Prostate gland (tissue), 2 donors: ENCODE measurements at regions not wholly inside any gene's neighbourhood (a gene's known extent, or its start where the extent isn't known, plus 50 kb on each side); places are given as distances from the start of the nearest gene placed in this dataset.

ENCODE experiments used
- DNase-seq: peaks from one replicate; pipeline ENCODE4 v3.0.0-alpha.2; 2019; ENCODE audit warnings: low spot score
- H3K27ac ChIP-seq, 2 donors: fragments of 200-600 bp; sonication (generic); 2 replicates each; pipeline ENCODE4 v1.5.1; 2017 to 2019
- H3K27me3 ChIP-seq: fragments of 200-600 bp; sonication (generic); replicated peaks from 2 replicates; pipeline ENCODE4 v1.5.1; 2019; ENCODE audit not compliant: insufficient read depth
- H3K36me3 ChIP-seq, 2 donors: fragments of 200-600 bp; sonication (generic); 1 replicate in 1 of 2; 2 replicates in 1 of 2; pipeline versions ENCODE4 v1.5.1 to v1.8.1; 2017 to 2019
- H3K4me1 ChIP-seq: fragments of 200-600 bp; sonication (generic); replicated peaks from 2 replicates; pipeline ENCODE4 v1.5.1; 2019
- H3K4me3 ChIP-seq, 2 donors: fragments of 200-600 bp; sonication (generic); 2 replicates each; pipeline ENCODE4 v1.5.1; 2017 to 2019
- H3K9me3 ChIP-seq: fragments of 200-600 bp; sonication (generic); 2 replicates; pipeline ENCODE4 v1.5.1; 2017
- CTCF ChIP-seq, 4 experiments: fragments of 200-600 bp in 2 of 4; fragments of 450-650 bp in 2 of 4; sonication (generic) in 2 of 4; IDR thresholded peaks; 1 replicate in 3 of 4; 2 replicates in 1 of 4; pipeline ENCODE4 v1.5.1; 2016 to 2019; ENCODE audit warnings: antibody characterized with exemption in 4 of 4, mild to moderate bottlenecking in 2 of 4, moderate library complexity in 2 of 4
- POLR2A ChIP-seq: fragments of 450-650 bp; IDR thresholded peaks from one replicate; pipeline ENCODE4 v1.6.1; 2016; ENCODE audit warnings: antibody characterized with exemption, mild to moderate bottlenecking
- POLR2AphosphoS5 ChIP-seq: sonication (generic); formaldehyde crosslinking; IDR thresholded peaks from one replicate; pipeline ENCODE4 v1.6.1; 2017; ENCODE audit warnings: antibody characterized with exemption
- WGBS: methylation state at CpG from one replicate; pipeline ENCODE4 v1.1.5; 2018; 5-methylcytosine and 5-hydroxymethylcytosine counted together
- intact Hi-C: fragments of 100-400 bp; cut with DNase I; formaldehyde crosslinking; loops from one replicate; pipeline ENCODE4 v1.14.2; 2022

DNA sequence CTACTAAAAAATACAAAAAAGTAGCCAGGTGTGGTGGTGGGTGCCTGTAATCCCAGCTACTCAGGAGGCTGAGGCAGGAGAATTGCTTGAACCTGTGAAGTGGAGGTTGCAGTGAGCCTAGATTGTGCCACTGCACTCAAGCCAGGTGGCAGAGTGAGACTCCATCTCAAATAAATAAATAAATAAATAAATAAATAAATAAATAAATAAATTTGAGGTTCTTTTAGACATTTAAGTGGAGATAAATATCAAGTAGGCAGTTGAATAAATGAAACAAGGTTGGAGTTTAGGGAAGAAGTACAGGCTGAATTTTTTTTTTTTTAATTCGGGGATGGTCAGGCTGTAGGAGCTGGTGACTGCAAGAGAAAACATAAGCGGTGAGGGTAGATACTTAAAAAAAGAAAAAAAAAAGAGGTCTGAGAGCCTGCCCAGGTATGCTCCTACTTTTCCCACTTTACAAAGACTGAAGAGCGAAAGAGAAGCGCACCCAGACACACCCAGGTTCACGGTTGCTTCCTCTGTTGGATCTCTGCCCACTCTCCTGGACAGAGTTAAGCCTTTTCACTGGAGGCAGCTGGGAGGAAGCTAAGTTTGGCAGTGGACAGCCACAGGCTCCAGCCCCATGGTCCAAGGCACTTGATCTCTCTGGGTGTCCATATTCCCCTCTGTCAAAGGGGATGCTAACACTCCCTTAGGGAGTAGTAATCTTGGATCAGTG, 100.9 kb upstream of the PRDM1 start:
- H3K4me1 ChIP-seq: no peaks in the 10 kb centered on the region
- intact Hi-C loops: no loop called here
- H3K9me3 ChIP-seq: no peaks in the 10 kb centered on the region
- 39% methylated on average over 5 of the region's 5 CpGs for WGBS
- peaks cover 2% of the 10 kb centered on the region for H3K27me3 ChIP-seq
- H3K27ac ChIP-seq: no peak overlapping the region
- no peak for DNase-seq
- no peaks in the 10 kb centered on the region for H3K36me3 ChIP-seq
- no peak for TF ChIP-seq CTCF (IDR thresholded peaks at IDR 0.05)
- TF ChIP-seq POLR2AphosphoS5: no peak
- TF ChIP-seq POLR2A: no peak
- no peak overlapping the region for H3K4me3 ChIP-seq

DNA sequence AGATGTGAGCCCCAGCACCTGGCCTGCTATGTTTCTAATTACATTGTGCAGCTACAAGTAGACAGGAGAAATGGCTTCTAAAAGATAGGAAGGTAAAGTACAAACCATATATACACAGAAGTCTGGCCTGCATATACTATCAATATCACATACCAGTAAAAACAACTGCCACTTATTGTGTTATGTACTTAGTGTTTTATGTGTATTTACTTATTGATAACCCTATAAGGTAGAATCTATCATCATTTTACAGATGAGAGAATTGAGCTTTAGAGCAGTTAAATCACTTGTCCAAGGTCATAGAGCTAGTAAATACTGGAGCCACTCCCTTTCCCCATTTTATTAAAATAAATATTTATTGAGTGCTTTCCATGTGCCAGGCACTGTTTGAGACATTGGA, 102.4 kb upstream of the PRDM1 start:
- no peak for DNase-seq
- H3K27ac ChIP-seq: no peak overlapping the region
- no peaks in the 10 kb centered on the region for H3K9me3 ChIP-seq
- H3K27me3 ChIP-seq: peaks cover 2% of the 10 kb centered on the region
- intact Hi-C loops: no loop called here
- no peak for TF ChIP-seq POLR2A
- no peak for TF ChIP-seq CTCF (IDR thresholded peaks at IDR 0.05)
- no peak overlapping the region for H3K4me3 ChIP-seq
- no peaks in the 10 kb centered on the region for H3K36me3 ChIP-seq
- H3K4me1 ChIP-seq: no peaks in the 10 kb centered on the region

DNA sequence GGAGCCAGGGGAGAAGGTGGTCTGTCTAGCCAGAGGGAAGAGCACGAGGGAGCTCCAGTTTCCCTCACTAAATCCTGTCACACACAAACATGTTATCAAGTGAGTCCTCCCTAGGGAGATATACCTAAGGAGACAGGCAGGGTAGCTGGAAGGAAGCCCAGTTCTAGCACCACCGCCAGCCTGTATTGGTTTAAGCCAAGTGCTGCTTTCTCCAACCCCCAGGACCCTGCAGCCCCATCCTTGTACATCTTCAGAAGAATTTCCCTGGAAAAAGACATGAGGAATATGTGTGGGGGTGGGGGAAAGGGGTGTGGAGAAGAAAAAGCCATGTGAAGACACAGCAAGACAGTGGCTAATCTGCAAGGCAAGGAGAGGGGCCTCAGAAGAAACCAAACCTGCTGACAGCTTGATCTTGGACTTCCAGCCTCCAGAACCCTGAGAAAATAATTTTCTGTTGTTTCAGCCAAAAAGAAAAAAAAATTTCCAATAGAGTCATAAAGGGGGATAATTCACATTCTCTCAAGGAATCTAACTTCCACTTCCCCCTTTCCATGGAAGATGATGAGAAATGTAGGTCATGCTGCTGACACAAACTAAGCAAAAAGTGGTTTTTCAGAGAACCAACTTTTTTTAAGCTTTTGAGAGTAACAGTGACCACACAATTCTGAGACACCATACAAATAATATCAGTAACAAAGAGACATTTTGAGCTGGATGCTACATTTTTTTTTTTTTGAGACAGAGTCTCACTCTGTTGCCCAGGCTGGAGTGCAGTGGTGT, 103.2 kb upstream of the PRDM1 start:
- Histone ChIP-seq H3K4me1 (no peaks in the 10 kb centered on the region), H3K9me3 (no peaks in the 10 kb centered on the region), H3K36me3 (no peaks in the 10 kb centered on the region), H3K4me3 (no peak overlapping the region), H3K27me3 (peaks cover 2% of the 10 kb centered on the region), H3K27ac (no peak overlapping the region)
- intact Hi-C loops: no loop called here
- no peak for DNase-seq
- WGBS: 80% methylated on average over 2 of the region's 2 CpGs
- TF ChIP-seq POLR2A (no peak), POLR2AphosphoS5 (no peak), CTCF (IDR thresholded peaks at IDR 0.05) (no peak)

GRCh38 chr6:105981888-105982358, 104.2 kb upstream of the PRDM1 start:
- WGBS: 84% methylated on average over 15 of the region's 15 CpGs
- H3K36me3 ChIP-seq: no peaks in the 10 kb centered on the region
- TF ChIP-seq POLR2A: no peak
- no peak for TF ChIP-seq CTCF (IDR thresholded peaks at IDR 0.05)
- no peak for TF ChIP-seq POLR2AphosphoS5
- intact Hi-C loops: no loop called here
- no peaks in the 10 kb centered on the region for H3K9me3 ChIP-seq
- no peak overlapping the region for H3K4me3 ChIP-seq
- no peak overlapping the region for H3K27ac ChIP-seq
- no peak for DNase-seq
- no peaks in the 10 kb centered on the region for H3K4me1 ChIP-seq
- peaks cover 2% of the 10 kb centered on the region for H3K27me3 ChIP-seq
